ENCODE measurements at regions not wholly inside any gene's neighbourhood (a gene's known extent, or its start where the extent isn't known, plus 50 kb on each side); places are given as distances from the start of the nearest gene placed in this dataset.
A peak's percentile ranks its signal among the peaks of the same experiment; 100 is the strongest.

DNA sequence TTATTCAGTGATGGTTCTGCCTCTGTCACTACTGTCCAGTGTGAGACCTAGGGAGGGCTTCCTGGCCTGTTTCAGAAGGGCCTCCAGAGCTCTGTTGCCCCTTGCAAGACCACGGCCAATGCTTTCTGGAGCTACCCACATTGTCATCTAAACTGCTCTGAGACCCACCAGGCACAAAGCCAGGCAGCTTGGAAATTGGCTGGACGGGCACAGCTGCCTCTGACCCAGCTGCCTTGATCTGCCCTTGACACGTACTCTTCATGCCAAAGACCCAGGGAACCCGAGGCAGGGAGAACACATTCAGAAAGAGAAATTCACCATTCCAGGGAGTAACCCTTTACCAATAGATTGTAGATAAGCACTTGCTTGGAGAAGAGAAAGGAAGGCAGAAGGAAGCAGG, 183.7 kb upstream of the SIX2 start:
- no peak overlapping the region for H3K4me3 ChIP-seq (ENCODE audit: control insufficient read depth, low read depth, low read length)
- no peak for DNase-seq (ENCODE audit: low read depth)
- TF ChIP-seq, protein P1, sequence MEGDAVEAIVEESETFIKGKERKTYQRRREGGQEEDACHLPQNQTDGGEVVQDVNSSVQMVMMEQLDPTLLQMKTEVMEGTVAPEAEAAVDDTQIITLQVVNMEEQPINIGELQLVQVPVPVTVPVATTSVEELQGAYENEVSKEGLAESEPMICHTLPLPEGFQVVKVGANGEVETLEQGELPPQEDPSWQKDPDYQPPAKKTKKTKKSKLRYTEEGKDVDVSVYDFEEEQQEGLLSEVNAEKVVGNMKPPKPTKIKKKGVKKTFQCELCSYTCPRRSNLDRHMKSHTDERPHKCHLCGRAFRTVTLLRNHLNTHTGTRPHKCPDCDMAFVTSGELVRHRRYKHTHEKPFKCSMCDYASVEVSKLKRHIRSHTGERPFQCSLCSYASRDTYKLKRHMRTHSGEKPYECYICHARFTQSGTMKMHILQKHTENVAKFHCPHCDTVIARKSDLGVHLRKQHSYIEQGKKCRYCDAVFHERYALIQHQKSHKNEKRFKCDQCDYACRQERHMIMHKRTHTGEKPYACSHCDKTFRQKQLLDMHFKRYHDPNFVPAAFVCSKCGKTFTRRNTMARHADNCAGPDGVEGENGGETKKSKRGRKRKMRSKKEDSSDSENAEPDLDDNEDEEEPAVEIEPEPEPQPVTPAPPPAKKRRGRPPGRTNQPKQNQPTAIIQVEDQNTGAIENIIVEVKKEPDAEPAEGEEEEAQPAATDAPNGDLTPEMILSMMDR (conservative IDR thresholded peaks at IDR 0.05; ENCODE audit: control insufficient read depth, insufficient read depth, low read depth, low read length) = no peak

DNA sequence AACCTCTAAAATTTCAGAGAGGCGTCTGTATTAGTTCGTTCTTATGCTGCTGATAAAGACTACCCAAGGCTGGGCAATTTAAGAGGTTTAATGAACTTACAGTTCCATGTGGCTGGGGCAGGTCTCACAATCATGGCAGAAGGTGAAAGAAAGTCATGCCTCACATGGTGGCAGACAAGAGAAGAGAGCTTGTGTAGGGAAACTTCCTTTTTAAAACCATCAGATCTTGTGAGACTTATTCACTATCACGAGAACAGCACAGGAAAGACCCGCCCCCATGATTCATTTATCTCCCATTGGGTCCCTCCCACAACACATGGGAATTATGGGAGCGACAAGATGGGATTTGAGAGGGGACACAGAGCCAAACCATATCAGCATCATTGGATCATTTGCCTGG, 183.2 kb upstream of the SIX2 start:
- TF ChIP-seq, protein P1 (conservative IDR thresholded peaks at IDR 0.05; ENCODE audit: control insufficient read depth, insufficient read depth, low read depth, low read length) = no peak

DNA sequence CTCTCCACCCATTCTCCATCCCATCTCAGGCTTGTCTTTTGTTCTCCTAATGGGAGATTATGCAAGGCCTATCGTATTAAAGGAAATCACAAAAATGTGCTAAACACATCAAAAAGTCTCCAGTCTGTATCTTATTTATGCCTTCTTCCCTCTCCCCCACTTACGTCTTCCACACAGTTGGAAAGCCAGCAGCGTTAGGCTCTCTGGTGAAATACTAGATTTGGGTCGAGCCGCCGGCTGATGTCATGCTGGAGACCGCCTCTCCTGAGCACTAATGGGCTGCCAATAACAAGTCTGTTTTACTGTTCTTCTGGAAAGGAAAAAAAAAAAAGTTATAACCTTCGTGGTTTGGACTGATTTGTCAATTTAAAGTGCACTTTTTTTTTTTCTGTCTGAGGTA, 182.7 kb upstream of the SIX2 start:
- H3K4me3 ChIP-seq (ENCODE audit: control insufficient read depth, low read depth, low read length) = no peak overlapping the region
- TF ChIP-seq, protein P1 (conservative IDR thresholded peaks at IDR 0.05; ENCODE audit: control insufficient read depth, insufficient read depth, low read depth, low read length) = no peak
- peak; percentile 88 for DNase-seq (ENCODE audit: low read depth)

More for the DNA sequence above, 183.2 kb upstream of the SIX2 start:
- DNase-seq (ENCODE audit: low read depth) = peak; percentile 12
- no peak overlapping the region for H3K4me3 ChIP-seq (ENCODE audit: control insufficient read depth, low read depth, low read length)

DNA sequence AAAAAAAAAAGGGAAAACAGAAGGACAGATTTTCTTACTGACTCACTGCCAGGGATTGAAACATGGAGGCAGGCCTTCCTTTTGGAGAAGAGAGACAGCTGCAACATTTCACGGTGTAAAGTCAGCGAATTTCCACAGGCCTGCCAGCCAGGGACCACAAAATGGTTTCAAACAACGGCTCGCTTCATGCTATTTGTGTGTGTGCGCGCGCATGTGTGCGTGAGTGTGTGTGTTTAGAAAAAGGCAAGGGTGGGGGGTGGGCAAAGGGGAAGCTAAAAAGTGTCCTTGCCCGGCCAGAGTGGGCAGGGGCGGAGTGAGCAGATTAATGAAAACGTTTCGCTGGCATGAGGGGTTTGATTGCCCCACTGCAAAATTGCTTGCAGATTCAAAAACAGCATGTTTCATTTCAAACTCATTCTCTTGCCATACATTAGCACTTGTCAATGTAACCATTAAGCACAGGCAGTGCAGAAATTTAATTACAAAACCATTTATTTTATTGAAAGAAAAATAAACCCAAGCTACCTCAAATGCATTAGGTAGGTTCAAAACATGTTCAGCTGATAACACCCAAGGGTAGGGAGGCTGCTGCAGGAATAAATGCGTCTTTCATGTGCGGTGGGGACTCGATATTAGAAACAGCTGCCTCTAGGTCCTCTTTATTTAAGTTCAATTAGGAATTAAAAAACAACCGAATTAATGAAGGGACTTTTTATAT, 182.1 kb upstream of the SIX2 start:
- TF ChIP-seq, protein P1 (conservative IDR thresholded peaks at IDR 0.05; ENCODE audit: control insufficient read depth, insufficient read depth, low read depth, low read length) = no peak
- peak; percentile 25 for DNase-seq (ENCODE audit: low read depth)
- no peak overlapping the region for H3K4me3 ChIP-seq (ENCODE audit: control insufficient read depth, low read depth, low read length)

DNA sequence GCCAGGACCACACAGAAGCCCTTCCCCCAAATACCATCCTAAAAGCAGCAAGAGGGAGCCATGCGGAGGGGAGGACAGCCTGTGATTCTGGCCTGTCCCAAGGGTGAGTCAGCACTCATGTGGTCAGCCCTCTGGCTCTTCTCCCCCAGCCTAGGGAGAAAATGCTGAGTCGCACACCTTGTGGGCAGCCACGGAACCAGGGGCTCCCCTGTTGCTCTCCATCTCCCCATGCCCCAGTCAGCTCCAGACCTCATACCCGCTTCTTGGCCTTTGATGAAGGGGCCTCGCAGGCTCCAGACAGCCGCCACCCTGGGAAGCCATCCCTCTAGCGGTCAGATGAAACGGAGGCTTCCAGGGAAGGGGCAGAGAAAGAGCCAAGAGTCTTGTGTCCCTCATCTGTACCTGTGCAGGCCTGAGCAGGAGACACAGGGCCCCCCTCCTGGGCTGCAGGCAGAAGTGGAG, 181.3 kb upstream of the SIX2 start:
- peak; percentile 84 for DNase-seq (ENCODE audit: low read depth)

DNA sequence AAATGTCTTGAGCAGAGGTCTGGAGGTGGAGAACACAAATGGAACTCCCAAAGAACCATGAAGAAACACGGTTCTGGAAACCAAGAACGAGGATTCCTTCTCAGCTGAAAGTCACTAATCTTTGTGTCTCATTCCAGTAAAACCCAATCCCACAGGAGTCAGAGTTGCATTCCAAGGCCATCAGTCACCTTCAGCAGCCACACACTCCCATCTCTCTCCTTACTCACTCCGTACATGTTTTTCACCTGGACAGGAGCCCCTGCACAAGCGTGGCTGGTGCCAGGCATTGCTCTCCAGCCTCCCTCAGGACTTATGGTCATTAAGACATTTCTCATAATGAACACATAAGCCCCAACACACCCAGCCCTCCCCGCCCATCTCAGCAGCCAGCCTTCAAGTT, 175.4 kb upstream of the SIX2 start:
- peak; percentile 83 for DNase-seq (ENCODE audit: low read depth)
- TF ChIP-seq, protein P1 (conservative IDR thresholded peaks at IDR 0.05; ENCODE audit: control insufficient read depth, insufficient read depth, low read depth, low read length) = no peak
- H3K4me3 ChIP-seq (ENCODE audit: control insufficient read depth, low read depth, low read length) = no peak overlapping the region

More for the DNA sequence above, 181.3 kb upstream of the SIX2 start:
- no peak overlapping the region for H3K4me3 ChIP-seq (ENCODE audit: control insufficient read depth, low read depth, low read length)
- TF ChIP-seq, protein P1 (conservative IDR thresholded peaks at IDR 0.05; ENCODE audit: control insufficient read depth, insufficient read depth, low read depth, low read length) = no peak
